Spinal cord (tissue), 9 donors: ENCODE measurements at regions not wholly inside any gene's neighbourhood (a gene's known extent, or its start where the extent isn't known, plus 50 kb on each side); places are given as distances from the start of the nearest gene placed in this dataset.

ENCODE experiments used
- DNase-seq, 6 donors: peaks; one replicate each; pipeline versions ENCODE4 v3.0.0 to v3.0.0-alpha.2; 2013 to 2015; ENCODE audit warnings: low spot score in 6 of 6, low read depth in 4 of 6
- H3K27ac ChIP-seq: one replicate; pipeline ENCODE4 v1.5.1; 2013; ENCODE audit warnings: low read depth, low read length, control low read depth
- H3K27me3 ChIP-seq: one replicate; pipeline ENCODE4 v1.6.1; 2013; ENCODE audit warnings: low read length; ENCODE audit not compliant: control insufficient read depth, insufficient read depth
- H3K36me3 ChIP-seq: one replicate; pipeline ENCODE4 v1.6.1; 2013; ENCODE audit warnings: low read length; ENCODE audit not compliant: control insufficient read depth, insufficient read depth
- H3K4me1 ChIP-seq: one replicate; pipeline ENCODE4 v1.6.1; 2013; ENCODE audit warnings: low read length; ENCODE audit not compliant: control insufficient read depth, insufficient read depth
- H3K4me3 ChIP-seq: one replicate; pipeline ENCODE4 v1.5.1; 2013; ENCODE audit warnings: low read depth, low read length, control low read depth
- H3K9me3 ChIP-seq: one replicate; pipeline ENCODE4 v1.6.1; 2013; ENCODE audit warnings: low read length; ENCODE audit not compliant: control insufficient read depth, insufficient read depth
- WGBS: methylation state at CpG from one replicate; pipeline ENCODE4 v1.1.5; 2013; ENCODE audit warnings: missing lambda C conversion rate; ENCODE audit not compliant: insufficient coverage; 5-methylcytosine and 5-hydroxymethylcytosine counted together
- donor health status: healthy.

DNA sequence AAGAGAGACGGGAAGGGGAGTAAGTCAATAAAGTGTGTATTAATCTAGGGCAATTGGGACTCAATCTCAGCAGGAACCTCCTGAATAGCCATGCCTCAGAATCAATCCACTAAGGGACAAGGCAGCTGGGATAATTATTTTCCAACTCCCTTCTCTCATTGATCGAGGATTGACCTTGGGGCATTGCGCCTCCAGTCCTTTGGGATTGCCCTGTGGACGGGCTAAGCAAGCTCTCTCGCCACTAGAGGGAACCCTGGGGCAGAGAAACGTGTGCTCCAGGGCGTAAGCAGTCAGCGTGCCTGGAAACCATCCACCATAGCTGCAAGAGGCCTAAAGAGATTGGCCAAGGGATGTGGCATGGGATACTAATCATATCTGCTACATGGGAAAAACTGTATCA lies 53.9 kb upstream of the ERCC4 start:
- peak in 3 of 6 donors; percentile 13 to 57 (median 54) for DNase-seq
- Histone ChIP-seq H3K4me3 (no peak overlapping the region), H3K4me1 (no peaks in the 10 kb centered on the region), H3K36me3 (no peaks in the 10 kb centered on the region), H3K27me3 (no peaks in the 10 kb centered on the region), H3K27ac (no peak overlapping the region), H3K9me3 (no peaks in the 10 kb centered on the region)
- 29% methylated on average over 8 of the region's 8 CpGs for WGBS
